ENCODE measurements at regions not wholly inside any gene's neighbourhood (a gene's known extent, or its start where the extent isn't known, plus 50 kb on each side); places are given as distances from the start of the nearest gene placed in this dataset.

GRCh38 chr5:96147866-96148265 lies 186.2 kb upstream of the ELL2 start:
- peaks cover 30% of the 10 kb centered on the region for H3K4me1 Mint-ChIP-seq
- no peak overlapping the region for H3K4me3 Mint-ChIP-seq

GRCh38 chr5:96146675-96147074 lies 185.0 kb upstream of the ELL2 start:
- no CpG with 5 or more reads among the region's 2 CpGs for WGBS (ENCODE audit: insufficient coverage)
- H4K20me1 ChIP-seq (ENCODE audit: insufficient read depth, low read length): no peaks in the 10 kb centered on the region
- H3K27me3 Mint-ChIP-seq (ENCODE audit: low read depth in 3 of 3): peaks cover 0 to 3% (median 0%) of the 10 kb centered on the region in 3 donors
- no peak overlapping the region for H3K9ac ChIP-seq (ENCODE audit: insufficient read depth, low read length, poor library complexity, severe bottlenecking)
- H3K27me3 ChIP-seq (ENCODE audit: control insufficient read depth in 2 of 2, insufficient read depth in 2 of 2, low read length in 2 of 2): no peaks in the 10 kb centered on the region
- intact Hi-C loops (cut with micrococcal nuclease): loop anchor here in 1 of 2 donors (5.0 to 10.0 kb wide), 2 partner anchors 184 to 292 kb away; partner anchors contain the start of gene ELL2
- H3K4me1 Mint-ChIP-seq: peaks cover 28% of the 10 kb centered on the region
- peaks cover 0 to 4% (median 0%) of the 10 kb centered on the region in 7 donors for H3K9me3 Mint-ChIP-seq
- H3K36me3 Mint-ChIP-seq: no peaks in the 10 kb centered on the region
- no peak overlapping the region for H3K4me3 Mint-ChIP-seq
- no peaks in the 10 kb centered on the region for H3K79me2 ChIP-seq (ENCODE audit: insufficient read depth, low read length)
- peak; percentile 82 to 94 (median 88) for DNase-seq
- no peak for TF ChIP-seq CTCF (IDR thresholded peaks at IDR 0.05)
- no peaks in the 10 kb centered on the region for H3K9me3 ChIP-seq (replicated peaks in 1 of 2; ENCODE audit: control insufficient read depth in 1 of 2, insufficient read depth in 1 of 2, low read length in 2 of 2)
- no peak overlapping the region for H2AFZ ChIP-seq (ENCODE audit: insufficient read depth, low read depth, low read length, poor library complexity, severe bottlenecking)
- peak overlapping the region in 1 of 2 donors; percentile 20 for H3K27ac ChIP-seq (ENCODE audit: low read depth in 1 of 2, low read length in 2 of 2)
- H3K36me3 ChIP-seq (replicated peaks in 1 of 2; ENCODE audit: control insufficient read depth in 1 of 2, insufficient read depth in 2 of 2, low read length in 2 of 2): no peaks in the 10 kb centered on the region
- H3K4me2 ChIP-seq (replicated peaks; ENCODE audit: extremely low read depth, low read length, poor library complexity, severe bottlenecking): no peak overlapping the region
- H3K4me3 ChIP-seq (replicated peaks in 1 of 3; ENCODE audit: low read depth in 2 of 3, low read length in 3 of 3): no peak overlapping the region
- peaks cover 20 to 24% of the 10 kb centered on the region in 2 donors for H3K4me1 ChIP-seq (ENCODE audit: control insufficient read depth in 1 of 2, insufficient read depth in 2 of 2, low read length in 2 of 2)
- H3K27ac Mint-ChIP-seq: peak overlapping the region; percentile 11 to 79 (median 56)

More at GRCh38 chr5:96147866-96148265, 186.2 kb upstream of the ELL2 start:
- Histone ChIP-seq H3K4me3 (replicated peaks in 1 of 3; ENCODE audit: low read depth in 2 of 3, low read length in 3 of 3) (no peak overlapping the region), H3K36me3 (replicated peaks in 1 of 2; ENCODE audit: control insufficient read depth in 1 of 2, insufficient read depth in 2 of 2, low read length in 2 of 2) (no peaks in the 10 kb centered on the region), H3K9ac (ENCODE audit: insufficient read depth, low read length, poor library complexity, severe bottlenecking) (no peak overlapping the region), H2AFZ (ENCODE audit: insufficient read depth, low read depth, low read length, poor library complexity, severe bottlenecking) (no peak overlapping the region), H3K79me2 (ENCODE audit: insufficient read depth, low read length) (no peaks in the 10 kb centered on the region), H3K27ac (ENCODE audit: low read depth in 1 of 2, low read length in 2 of 2) (no peak overlapping the region), H3K4me2 (replicated peaks; ENCODE audit: extremely low read depth, low read length, poor library complexity, severe bottlenecking) (no peak overlapping the region), H4K20me1 (ENCODE audit: insufficient read depth, low read length) (no peaks in the 10 kb centered on the region), H3K27me3 (ENCODE audit: control insufficient read depth in 2 of 2, insufficient read depth in 2 of 2, low read length in 2 of 2) (no peaks in the 10 kb centered on the region), H3K9me3 (replicated peaks in 1 of 2; ENCODE audit: control insufficient read depth in 1 of 2, insufficient read depth in 1 of 2, low read length in 2 of 2) (no peaks in the 10 kb centered on the region), H3K4me1 (ENCODE audit: control insufficient read depth in 1 of 2, insufficient read depth in 2 of 2, low read length in 2 of 2) (peaks cover 21 to 26% of the 10 kb centered on the region in 2 donors)
- no peak for DNase-seq
- peaks cover 0 to 3% (median 0%) of the 10 kb centered on the region in 3 donors for H3K27me3 Mint-ChIP-seq (ENCODE audit: low read depth in 3 of 3)
- H3K27ac Mint-ChIP-seq: no peak overlapping the region
- H3K36me3 Mint-ChIP-seq: peaks cover 0 to 2% of the 10 kb centered on the region in 2 donors
- 80% methylated on average over 1 of the region's 2 CpGs for WGBS (ENCODE audit: insufficient coverage)
- intact Hi-C loops (cut with micrococcal nuclease): loop anchor here in 1 of 2 donors (5.0 to 10.0 kb wide), 2 partner anchors 186 to 293 kb away; partner anchors contain the start of gene ELL2
- H3K9me3 Mint-ChIP-seq: peaks cover 0 to 6% (median 0%) of the 10 kb centered on the region in 7 donors
- no peak for TF ChIP-seq CTCF (IDR thresholded peaks at IDR 0.05)
